IPS-15b (cell line): ENCODE measurements at regions not wholly inside any gene's neighbourhood (a gene's known extent, or its start where the extent isn't known, plus 50 kb on each side); places are given as distances from the start of the nearest gene placed in this dataset.

Source experiments
- H3K27me3 ChIP-seq: one replicate; pipeline ENCODE4 v1.6.1; 2013; ENCODE audit warnings: low read length; ENCODE audit not compliant: control insufficient read depth, insufficient read depth
- H3K36me3 ChIP-seq: one replicate; pipeline ENCODE4 v1.6.1; 2013; ENCODE audit warnings: low read length; ENCODE audit not compliant: control insufficient read depth, insufficient read depth
- H3K4me1 ChIP-seq: one replicate; pipeline ENCODE4 v1.6.1; 2013; ENCODE audit warnings: mild to moderate bottlenecking, low read length; ENCODE audit not compliant: control insufficient read depth, insufficient read depth
- H3K4me3 ChIP-seq: one replicate; pipeline ENCODE4 v1.5.1; 2013; ENCODE audit warnings: low read depth, low read length
- H3K9ac ChIP-seq: one replicate; pipeline ENCODE4 v1.6.1; 2013; ENCODE audit warnings: low read depth, mild to moderate bottlenecking, low read length
- H3K9me3 ChIP-seq: one replicate; pipeline ENCODE4 v1.6.1; 2013; ENCODE audit warnings: mild to moderate bottlenecking, low read length; ENCODE audit not compliant: control insufficient read depth, insufficient read depth

DNA sequence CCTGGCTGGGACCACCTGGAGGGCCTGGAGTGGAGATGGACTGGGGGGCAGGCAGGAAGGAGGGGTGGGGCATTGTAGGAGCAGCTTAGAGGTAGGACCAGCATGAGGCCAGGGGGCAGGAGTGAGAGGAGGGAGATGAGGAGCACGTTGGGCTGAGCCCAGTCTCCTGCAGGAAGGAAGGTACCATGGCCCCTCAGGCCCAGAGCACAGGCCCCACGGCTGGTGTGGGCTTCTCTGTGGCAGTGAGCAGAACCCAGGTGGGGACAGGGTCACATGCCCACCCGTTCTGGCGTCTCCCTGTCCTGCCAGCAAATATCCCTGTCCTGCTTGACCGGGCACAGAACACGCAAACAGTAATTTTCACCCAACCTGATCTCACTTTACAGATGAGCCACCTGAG, 141.8 kb downstream of the ENGASE start:
- Histone ChIP-seq H3K36me3 (no peaks in the 10 kb centered on the region), H3K4me1 (peaks cover 15% of the 10 kb centered on the region), H3K27me3 (peaks cover 2% of the 10 kb centered on the region), H3K4me3 (no peak overlapping the region), H3K9ac (no peak overlapping the region), H3K9me3 (no peaks in the 10 kb centered on the region)

DNA sequence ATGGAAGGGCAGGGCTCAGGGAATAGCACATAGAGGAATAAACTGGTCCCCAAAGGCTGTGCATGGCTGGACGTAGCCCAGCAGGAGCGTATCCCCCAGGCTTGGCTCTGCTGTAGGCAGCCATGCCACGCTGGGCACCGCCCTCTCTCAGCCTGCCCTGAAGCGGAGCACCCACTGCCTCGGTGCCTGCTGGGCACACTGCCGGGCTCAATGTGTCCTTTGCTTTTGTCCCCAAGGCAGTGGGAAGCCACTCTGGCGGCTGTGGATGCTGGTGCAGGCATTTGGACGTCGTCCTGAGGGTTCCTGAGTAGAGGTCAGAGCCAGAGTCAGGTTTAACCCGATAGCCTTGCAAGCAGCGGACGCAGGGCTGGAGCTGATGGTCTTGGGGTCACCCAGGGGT, 141.0 kb downstream of the ENGASE start:
- no peak overlapping the region for H3K4me3 ChIP-seq
- no peaks in the 10 kb centered on the region for H3K36me3 ChIP-seq
- H3K9ac ChIP-seq, result no peak overlapping the region
- H3K9me3 ChIP-seq, result no peaks in the 10 kb centered on the region
- H3K27me3 ChIP-seq, result peaks cover 2% of the 10 kb centered on the region
- H3K4me1 ChIP-seq, result peaks cover 11% of the 10 kb centered on the region

DNA sequence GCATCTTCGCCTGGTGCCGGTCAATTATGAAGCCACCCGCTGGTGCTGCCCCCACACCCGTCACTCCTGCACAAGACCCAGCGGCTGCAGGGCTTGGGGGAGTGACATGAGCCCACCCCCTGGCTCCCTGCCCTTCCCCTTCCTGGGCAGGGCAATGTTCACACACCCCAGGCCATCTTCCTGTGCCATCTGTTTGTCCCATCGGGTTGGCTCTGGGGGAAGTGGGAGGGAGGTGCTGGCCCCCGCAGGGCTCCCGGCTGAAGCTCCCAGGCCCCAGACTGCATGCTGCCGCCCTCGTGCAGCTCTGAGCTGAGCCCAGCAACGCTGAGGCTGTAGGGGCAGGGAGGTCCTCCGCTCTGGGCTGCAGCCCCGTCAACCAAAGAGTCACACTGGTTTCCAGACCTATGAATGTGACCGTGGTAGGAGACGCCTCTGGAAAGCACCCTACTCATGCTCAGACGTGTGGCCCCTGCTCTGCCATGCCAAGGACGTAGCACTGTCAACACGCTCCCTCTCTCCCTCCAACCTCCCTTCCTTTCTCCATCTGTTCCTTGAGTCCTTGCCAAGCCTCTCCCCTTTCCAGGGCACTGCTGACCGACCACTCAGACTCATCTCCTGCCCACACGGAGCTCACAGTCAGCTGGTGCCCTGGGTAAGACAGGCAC, 140.4 kb downstream of the ENGASE start:
- peaks cover 6% of the 10 kb centered on the region for H3K4me1 ChIP-seq
- no peak overlapping the region for H3K9ac ChIP-seq
- no peak overlapping the region for H3K4me3 ChIP-seq
- H3K27me3 ChIP-seq, result peaks cover 2% of the 10 kb centered on the region
- H3K9me3 ChIP-seq, result no peaks in the 10 kb centered on the region
- H3K36me3 ChIP-seq, result no peaks in the 10 kb centered on the region

DNA sequence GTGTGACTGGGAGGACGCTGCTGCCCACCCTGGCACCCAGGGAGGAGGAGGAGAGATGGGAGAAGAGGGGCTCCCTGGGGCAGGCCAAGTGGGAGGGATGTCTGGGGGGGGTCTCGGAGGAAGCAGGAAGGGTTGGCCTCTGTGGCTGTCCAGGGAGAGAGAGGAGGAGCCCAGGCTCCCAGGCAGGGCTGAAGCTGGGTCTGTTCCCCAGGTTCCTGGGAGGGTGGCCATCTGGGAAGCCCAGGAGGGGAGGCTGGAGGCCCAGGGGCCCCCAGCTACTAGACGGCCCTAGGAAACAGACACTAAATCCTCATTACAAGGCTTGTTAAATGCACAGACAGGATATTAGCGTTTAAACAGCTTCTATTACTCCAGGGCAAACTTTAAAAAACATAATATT, 139.8 kb downstream of the ENGASE start:
- Histone ChIP-seq H3K4me3 (no peak overlapping the region), H3K36me3 (no peaks in the 10 kb centered on the region), H3K4me1 (peaks cover 6% of the 10 kb centered on the region), H3K9me3 (no peaks in the 10 kb centered on the region), H3K9ac (no peak overlapping the region), H3K27me3 (peaks cover 2% of the 10 kb centered on the region)

DNA sequence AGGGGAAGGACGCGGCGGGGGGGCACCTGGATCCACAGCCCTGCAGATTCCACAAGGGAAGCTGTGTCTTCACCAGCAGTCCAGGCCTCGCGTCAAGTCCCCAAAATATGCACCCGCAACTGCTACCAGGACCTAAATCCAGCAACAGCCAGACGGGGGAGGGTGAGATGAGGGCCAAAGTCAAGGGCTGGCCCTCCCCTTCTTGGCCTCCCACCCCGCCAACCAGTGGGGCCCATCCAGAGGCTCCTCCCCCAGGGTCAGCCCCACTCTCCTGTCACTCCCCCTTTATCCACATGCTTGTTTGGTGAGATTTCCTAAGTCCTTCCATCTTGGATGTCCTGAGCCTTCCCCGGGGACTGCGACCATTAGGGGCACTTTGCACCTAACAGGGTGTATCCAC, 138.7 kb downstream of the ENGASE start:
- no peak overlapping the region for H3K9ac ChIP-seq
- no peaks in the 10 kb centered on the region for H3K27me3 ChIP-seq
- H3K9me3 ChIP-seq, result no peaks in the 10 kb centered on the region
- H3K36me3 ChIP-seq, result no peaks in the 10 kb centered on the region
- H3K4me1 ChIP-seq, result peaks cover 6% of the 10 kb centered on the region
- H3K4me3 ChIP-seq, result no peak overlapping the region

DNA sequence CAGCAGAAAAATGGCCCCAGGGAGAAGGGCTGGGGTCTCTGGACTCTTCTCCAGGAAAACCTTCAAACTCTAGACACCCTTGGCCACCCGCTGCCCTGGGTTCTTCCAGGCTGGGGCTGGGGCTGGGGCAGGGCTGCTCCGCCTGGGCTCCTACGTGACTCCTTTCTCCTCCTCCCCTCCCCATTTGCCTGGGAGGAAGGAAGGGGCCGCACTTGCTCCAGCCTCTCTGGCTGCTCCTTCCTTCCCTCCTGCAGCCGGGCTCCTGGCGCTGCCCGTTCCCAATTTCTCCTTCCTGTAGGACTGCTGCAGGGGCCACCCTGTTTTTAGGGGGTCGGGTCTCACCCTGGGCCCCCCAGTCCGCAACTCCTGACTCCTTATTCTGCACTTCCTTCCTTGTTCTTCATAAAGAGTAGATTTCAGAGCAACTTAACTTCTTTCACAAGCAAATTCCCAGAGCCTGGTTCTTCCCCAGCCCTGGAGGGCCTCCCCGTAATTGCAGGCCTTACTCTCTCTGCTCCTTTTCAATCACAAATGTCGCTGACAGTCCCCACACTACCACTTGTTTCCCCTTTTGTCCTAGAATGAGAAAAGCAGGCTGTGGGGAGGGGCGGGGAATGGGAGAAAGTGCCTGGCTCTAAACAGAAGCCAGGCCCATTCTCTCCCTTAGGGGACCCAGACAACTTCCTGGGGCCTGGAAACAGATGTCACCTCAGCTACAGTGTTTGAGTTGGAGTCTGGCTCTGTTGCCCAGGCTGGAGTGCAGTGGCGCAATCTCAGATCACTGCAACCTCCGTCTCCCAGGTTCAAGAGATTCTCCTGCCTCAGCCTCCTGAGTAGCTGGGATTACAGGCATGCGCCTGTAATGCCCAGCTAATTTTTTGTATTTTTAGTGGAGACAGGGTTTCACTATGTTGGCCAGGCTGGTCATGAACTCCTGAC, 137.8 kb downstream of the ENGASE start:
- Histone ChIP-seq H3K4me3 (no peak overlapping the region), H3K36me3 (no peaks in the 10 kb centered on the region), H3K9ac (no peak overlapping the region), H3K9me3 (no peaks in the 10 kb centered on the region), H3K4me1 (peaks cover 6% of the 10 kb centered on the region), H3K27me3 (no peaks in the 10 kb centered on the region)

DNA sequence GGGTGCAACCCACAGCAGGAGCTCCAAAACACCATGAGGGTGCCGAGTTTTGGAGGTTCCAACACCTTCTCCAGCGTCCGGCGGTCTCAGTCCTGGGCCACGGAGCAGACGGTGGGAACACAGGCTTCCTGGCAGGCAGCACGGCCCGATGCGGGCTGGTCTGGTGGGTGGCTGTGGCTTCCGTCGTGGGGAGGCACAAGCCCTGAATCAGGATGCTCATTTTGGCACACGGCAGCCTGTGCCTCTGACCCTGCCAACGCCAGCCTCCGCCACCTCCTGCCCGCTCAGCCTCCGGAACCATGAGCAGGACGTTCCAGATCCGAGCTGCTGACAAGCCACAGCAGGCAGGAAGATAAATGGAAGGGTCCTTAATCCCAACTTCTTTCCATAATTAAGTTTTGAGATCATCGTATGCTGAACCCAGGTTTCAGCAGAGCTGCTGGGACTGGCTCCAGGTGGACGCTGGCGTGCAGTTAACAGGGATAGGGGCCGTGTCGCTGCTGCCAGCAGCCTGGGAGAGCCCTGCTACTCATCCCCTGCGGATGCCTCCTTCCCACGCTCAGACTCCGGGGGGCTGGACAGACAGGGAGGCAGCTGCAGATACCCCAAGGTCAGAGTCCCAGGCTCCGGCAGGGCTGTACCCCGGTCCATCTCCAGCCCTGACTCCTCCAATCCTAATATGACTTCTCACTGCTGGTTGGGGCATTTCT, 136.6 kb downstream of the ENGASE start:
- H3K9ac ChIP-seq, result no peak overlapping the region
- no peaks in the 10 kb centered on the region for H3K27me3 ChIP-seq
- H3K4me1 ChIP-seq, result peaks cover 6% of the 10 kb centered on the region
- no peaks in the 10 kb centered on the region for H3K9me3 ChIP-seq
- no peak overlapping the region for H3K4me3 ChIP-seq
- no peaks in the 10 kb centered on the region for H3K36me3 ChIP-seq

DNA sequence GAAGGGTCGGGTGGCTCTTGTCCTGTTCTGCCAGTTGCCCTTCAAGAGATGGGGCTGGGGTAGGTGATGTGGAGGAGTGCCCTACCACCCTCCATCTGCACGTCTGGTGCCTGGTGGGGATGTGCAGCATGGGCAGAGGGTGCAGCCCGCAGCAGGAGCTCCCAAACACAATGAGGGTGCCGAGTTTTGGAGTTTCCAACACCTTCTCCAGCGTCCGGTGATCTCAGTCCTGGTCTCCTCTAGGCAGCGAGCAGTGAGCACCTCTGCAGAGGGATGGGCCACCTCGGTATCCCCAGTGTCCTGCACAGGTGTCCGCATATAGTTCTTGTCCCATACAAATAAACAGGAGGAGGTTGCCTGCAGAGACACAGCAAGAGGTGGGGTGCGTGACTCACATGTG, 136.0 kb downstream of the ENGASE start:
- peaks cover 6% of the 10 kb centered on the region for H3K4me1 ChIP-seq
- H3K36me3 ChIP-seq, result no peaks in the 10 kb centered on the region
- H3K27me3 ChIP-seq, result no peaks in the 10 kb centered on the region
- no peak overlapping the region for H3K9ac ChIP-seq
- no peak overlapping the region for H3K4me3 ChIP-seq
- H3K9me3 ChIP-seq, result no peaks in the 10 kb centered on the region

DNA sequence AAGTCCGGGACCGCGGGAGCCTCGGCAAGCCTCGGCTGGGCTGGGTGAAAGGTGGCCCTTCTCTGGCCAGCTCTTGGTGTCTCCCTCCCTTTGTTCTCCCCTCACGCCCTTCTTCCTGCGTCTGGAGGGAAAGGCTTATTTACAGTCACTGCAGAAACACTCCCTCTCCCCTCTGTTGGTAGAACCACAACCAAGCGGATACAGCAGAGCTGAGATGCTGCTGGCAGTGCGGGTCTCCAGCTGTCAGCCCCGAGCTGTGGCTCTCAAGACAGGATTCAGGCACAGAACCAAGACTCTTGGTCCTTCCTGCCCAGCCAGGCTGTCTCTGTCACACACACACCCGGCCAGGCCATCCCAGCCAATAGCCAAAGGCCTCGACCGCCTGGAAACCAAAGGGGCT, 133.3 kb downstream of the ENGASE start:
- H3K9me3 ChIP-seq, result no peaks in the 10 kb centered on the region
- H3K4me1 ChIP-seq, result peaks cover 2% of the 10 kb centered on the region
- H3K27me3 ChIP-seq, result no peaks in the 10 kb centered on the region
- no peak overlapping the region for H3K4me3 ChIP-seq
- no peak overlapping the region for H3K9ac ChIP-seq
- H3K36me3 ChIP-seq, result no peaks in the 10 kb centered on the region

DNA sequence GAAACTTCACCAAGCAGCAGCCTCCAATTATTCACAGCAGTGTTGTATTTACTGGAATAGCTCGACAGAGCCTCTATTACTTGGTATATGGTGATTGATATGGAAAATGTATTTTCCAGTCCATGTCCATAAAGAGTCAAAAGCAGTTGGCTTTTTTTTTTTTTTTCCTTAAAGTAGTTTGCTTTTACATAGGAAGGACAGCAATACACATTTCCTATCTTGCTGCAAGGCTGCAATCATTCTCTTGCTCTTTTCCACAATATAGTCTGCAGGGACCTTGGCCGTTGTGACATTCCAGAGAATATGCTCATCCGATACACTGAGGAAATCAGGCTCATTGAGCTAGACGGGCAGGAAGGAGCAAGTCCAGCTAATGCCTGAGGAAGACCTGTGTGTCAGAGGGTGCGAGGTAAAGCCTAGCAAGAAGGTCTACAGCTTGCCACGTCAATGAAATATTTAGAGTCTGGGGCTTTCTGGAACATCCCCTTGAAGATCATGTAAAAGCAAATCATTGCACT, 131.1 kb downstream of the ENGASE start:
- no peaks in the 10 kb centered on the region for H3K27me3 ChIP-seq
- peaks cover 3% of the 10 kb centered on the region for H3K4me1 ChIP-seq
- no peaks in the 10 kb centered on the region for H3K36me3 ChIP-seq
- no peak overlapping the region for H3K4me3 ChIP-seq
- H3K9ac ChIP-seq, result no peak overlapping the region
- H3K9me3 ChIP-seq, result no peaks in the 10 kb centered on the region

DNA sequence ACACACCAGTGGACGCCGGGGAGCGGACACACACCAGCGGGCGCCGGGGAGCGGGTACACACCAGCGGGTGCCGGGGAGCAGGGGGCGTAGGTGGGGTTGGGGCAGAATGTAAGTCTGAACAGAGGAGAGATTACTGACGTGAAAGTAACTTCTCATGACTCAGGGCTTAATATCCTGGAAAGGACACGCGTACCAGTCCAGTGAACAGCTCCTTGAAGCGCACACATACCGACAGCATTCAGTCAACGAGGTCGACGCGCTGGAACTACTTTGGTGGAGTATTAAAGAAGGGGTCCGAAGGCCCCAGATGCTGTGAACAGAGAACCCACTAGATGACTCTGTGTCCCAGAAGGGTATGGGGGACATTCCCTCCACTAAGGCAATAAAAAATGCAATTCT, 129.6 kb downstream of the ENGASE start:
- H3K9me3 ChIP-seq, result no peaks in the 10 kb centered on the region
- no peak overlapping the region for H3K4me3 ChIP-seq
- no peak overlapping the region for H3K9ac ChIP-seq
- H3K4me1 ChIP-seq, result peaks cover 3% of the 10 kb centered on the region
- no peaks in the 10 kb centered on the region for H3K27me3 ChIP-seq
- no peaks in the 10 kb centered on the region for H3K36me3 ChIP-seq
